OCI-LY3 (cell line): ENCODE measurements at regions not wholly inside any gene's neighbourhood (a gene's known extent, or its start where the extent isn't known, plus 50 kb on each side); places are given as distances from the start of the nearest gene placed in this dataset.

Experiments used
- EZH2phosphoT487 ChIP-seq: fragments of 200-600 bp; shearing (Covaris generic); IDR thresholded peaks from 2 replicates; pipeline ENCODE4 v1.6.1; 2018; ENCODE audit warnings: antibody characterized with exemption, mixed run types, low read depth
- TF ChIP-seq, protein P1 (sequence below): fragments of 200-600, 300-600 bp; sonication (generic); IDR thresholded peaks from 2 replicates; pipeline ENCODE4 v1.5.1; 2014; ENCODE audit warnings: antibody characterized with exemption, low read length, low read depth

DNA sequence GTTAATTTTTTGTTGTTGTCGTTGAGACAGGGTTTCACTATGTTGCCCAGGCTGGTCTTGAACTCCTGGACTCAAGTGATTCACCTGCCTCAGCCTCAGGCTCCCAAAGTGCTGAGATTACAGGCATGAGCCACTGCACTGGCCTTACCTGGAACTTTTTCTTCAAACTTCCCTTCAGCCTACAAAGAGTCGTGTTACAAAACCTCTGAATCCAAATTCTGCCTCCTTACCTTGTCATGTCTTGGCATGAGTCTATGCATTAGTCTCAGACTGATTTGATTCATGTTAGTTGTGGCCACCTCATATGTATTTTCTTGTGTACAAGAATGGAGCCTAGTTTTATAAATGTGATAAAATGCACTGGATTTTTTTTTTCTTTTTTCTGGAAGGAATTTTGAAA is 172.1 kb downstream of the PRL start:
- TF ChIP-seq, protein P1, sequence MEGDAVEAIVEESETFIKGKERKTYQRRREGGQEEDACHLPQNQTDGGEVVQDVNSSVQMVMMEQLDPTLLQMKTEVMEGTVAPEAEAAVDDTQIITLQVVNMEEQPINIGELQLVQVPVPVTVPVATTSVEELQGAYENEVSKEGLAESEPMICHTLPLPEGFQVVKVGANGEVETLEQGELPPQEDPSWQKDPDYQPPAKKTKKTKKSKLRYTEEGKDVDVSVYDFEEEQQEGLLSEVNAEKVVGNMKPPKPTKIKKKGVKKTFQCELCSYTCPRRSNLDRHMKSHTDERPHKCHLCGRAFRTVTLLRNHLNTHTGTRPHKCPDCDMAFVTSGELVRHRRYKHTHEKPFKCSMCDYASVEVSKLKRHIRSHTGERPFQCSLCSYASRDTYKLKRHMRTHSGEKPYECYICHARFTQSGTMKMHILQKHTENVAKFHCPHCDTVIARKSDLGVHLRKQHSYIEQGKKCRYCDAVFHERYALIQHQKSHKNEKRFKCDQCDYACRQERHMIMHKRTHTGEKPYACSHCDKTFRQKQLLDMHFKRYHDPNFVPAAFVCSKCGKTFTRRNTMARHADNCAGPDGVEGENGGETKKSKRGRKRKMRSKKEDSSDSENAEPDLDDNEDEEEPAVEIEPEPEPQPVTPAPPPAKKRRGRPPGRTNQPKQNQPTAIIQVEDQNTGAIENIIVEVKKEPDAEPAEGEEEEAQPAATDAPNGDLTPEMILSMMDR, result no peak
- no peak for TF ChIP-seq EZH2phosphoT487
